HG03571 (cell line): ENCODE measurements at regions not wholly inside any gene's neighbourhood (a gene's known extent, or its start where the extent isn't known, plus 50 kb on each side); places are given as distances from the start of the nearest gene placed in this dataset.
"Not testable (repeated sequence)": the region's sequence is repeated elsewhere in the genome, so short reads cannot be mapped to it uniquely, and the experiment has no call there.

Experiments
- ATAC-seq: cut with Tn5 transposase; IDR thresholded peaks from one replicate; pipeline ENCODE4 v1.9.1; 2021; ENCODE audit not compliant: unreplicated experiment

DNA sequence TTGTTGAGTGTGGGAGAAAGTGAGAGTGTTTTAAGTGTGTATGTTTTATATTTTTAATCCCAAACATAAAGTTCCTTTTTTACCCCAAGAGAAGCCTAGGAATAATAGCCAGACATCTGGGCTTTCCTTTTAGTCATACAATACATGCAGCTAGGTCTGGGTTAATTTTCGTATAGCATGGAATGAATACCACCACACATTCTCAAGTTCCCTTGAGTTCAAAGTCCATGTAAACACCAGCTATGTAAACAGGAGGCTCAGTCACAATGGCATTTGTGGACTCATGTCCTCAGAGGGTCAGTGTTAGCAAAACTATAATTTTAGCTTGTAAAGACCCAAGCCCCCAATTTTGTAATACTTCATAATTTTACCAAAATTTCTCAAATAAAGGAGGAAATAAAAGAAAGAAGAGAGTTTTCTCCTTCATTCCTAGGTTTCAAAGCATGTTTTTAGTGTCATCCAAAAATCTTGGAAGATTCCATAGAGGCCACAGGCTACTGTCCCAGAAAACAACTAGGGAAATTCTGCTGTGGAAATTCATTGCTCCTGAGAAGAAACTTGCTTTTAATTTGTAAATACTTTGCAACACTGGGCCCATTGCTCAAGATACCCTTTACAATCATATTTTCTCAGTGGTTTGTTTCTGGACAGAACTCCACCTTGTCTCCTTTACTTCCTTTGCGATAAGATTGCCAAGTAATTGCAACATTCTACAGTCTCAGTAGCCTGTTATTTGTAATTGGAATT, 671.2 kb downstream of the COL12A1 start:
- no peak for ATAC-seq

DNA sequence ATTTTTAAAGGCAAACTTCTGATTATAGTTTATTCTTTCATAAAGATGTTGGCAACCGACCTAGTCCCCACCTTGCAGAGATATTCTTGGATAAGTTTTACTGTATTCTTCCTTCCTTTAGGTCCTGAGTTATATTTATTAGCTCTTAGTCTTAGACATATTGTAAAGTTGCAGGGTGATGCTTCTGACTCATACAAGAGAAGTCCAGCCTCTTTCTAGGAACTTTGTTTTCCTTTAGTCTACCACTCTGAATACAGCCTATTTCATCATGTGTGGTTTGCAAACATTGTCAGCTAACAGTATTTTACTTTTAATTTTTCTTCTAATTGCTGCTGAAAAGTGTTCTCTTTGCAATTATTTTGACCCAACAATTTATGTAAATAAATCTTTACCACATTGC, 686.7 kb downstream of the COL12A1 start:
- ATAC-seq = no peak

DNA sequence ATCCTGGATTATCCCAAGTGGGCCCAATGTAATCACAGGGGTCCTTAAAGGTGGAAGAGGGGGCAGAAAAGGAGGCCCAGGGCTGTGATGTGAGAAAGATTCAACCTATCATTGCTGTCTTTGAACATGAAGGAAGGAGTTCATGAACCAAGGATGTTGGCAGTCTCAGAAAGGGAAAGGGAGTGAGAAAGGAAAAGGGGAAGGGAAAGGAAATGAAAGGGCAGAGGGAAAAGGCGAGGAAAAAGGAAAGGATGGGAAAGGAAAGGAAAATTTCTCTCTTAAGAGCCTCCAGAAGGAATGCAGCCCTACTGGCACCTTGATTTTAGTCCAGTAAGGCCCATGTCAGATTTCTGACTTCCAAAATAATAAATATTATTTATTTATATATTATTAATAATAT, 687.8 kb downstream of the COL12A1 start:
- no peak for ATAC-seq

DNA sequence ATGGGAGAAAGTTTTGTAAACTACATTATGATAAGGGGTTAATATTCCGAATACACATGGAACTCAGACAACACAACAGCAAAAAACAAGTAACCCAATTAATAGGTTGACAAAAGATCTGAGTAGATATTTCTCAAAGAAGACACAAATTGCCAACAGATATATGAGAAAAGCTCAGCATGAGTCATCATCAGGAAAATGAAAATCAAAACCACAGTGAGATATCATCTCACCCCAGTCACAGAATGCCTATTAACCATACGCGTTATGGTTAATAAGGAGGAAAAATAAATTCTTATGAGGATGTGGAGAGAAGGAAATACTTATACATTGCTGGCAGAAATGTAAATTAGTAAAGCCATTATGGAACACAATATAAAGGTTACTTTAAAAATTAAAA, 695.0 kb downstream of the COL12A1 start:
- no peak for ATAC-seq

DNA sequence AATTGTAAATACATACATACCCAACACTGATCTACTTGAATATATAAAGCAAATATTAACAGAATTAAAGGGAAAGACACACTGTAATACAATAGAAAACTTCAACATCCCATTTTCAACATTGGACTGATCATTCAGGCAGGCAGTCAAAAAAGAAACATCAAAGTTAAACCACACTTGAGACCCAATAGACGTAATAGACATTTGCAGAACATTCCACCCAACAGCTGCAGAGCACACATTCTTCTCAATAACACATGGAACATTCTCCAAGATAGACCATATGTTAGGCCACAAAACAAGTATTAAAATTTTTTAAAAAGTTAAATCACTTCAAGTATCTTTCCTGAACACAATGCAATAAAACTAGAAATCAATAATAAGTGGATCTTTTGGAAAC, 698.2 kb downstream of the COL12A1 start:
- no peak for ATAC-seq

DNA sequence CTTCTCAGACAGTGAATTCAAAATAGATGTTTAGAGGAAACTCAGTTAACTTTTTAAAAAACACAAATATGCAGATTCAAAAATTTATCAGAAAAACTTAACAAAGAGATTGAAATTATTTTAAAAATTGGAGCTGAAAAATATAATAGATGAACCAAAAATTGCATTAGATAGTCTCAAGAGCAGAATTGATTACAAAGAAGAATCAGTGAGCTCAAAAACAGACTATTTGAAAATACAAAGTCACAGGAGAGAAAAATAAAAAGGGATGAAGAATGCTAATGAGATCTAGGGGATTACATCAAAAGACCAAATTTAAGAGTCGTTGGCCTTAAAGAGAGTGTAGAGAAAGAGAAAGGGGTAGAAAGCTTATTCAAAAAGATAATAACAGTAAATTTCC, 700.5 kb downstream of the COL12A1 start:
- no peak for ATAC-seq

DNA sequence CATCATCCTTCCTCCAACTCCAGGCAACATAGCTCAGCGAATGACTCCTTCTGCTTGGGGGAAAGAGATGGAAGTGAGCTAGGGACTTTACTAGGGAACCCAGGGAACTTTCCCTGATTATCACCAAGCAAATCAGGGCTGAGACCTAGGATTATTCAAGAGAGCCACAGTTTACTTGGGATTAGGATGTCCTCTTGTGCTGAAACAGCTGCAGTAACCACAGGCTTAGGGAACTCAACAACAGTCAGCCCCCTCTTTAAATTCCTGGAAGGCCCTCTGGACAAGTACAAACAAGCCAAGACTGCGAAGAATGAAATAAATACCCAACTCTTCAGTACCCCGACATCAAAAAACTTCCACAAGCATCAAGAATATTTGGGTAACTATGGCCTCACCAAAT, 700.9 kb downstream of the COL12A1 start:
- ATAC-seq = no peak

DNA sequence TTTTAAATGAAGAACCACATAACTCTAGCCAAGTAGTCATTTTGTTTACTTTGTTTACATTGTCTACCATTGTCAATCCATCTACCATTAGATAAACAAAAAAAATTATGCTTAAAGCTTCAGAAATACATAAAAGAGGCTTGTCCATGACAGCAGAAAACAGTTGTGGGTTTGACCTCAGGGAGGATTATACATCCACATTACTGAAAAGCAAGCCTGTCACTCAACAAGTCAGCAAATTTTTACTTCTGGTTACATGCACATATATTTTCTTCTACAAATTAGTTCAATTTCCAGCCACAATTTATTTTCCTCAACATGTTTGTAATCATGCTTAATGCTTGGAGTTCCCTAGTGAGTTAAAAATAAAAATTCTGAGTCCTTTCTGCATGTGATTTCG, 713.3 kb downstream of the COL12A1 start:
- ATAC-seq = no peak

DNA sequence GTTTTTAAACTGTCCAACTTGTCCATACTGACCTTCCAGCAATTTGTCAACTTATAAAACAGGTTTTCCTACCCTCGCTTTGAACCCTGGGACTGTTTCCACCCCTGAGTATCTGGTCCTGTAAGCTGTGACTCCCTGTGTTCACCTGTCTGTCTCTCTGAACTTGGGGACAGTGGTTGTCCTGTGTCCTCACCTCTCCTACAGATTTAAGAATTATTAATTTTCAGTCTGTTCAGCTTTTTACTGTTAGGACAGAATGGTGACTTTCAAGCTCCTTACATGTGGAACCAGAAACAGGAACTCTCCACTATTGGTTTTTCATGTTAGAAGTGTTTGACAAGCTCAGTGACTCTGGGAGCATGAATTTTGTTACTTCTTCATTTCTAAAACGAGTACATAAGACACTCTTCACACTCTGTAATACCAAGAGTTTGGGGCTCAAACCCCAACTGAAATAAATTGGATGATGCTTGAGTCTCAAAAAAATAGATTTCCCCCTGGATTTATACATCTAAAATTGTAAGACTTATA, 713.9 kb downstream of the COL12A1 start:
- ATAC-seq = no peak

DNA sequence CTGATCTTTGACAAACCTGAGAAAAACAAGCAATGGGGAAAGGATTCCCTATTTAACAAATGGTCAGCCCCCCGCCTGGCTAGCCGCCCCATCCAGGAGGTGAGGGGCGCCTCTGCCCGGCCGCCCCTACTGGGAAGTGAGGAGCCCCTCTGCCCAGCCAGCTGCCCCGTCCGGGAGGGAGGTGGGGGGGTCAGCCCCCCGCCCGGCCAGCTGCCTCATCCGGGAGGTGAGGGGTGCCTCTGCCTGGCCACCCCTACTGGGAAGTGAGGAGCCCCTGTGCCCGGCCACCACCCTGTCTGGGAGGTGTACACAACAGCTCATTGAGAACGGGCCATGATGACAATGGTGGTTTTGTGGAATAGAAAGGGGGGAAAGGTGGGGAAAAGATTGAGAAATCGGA, 717.1 kb downstream of the COL12A1 start:
- not testable (repeated sequence) for ATAC-seq

DNA sequence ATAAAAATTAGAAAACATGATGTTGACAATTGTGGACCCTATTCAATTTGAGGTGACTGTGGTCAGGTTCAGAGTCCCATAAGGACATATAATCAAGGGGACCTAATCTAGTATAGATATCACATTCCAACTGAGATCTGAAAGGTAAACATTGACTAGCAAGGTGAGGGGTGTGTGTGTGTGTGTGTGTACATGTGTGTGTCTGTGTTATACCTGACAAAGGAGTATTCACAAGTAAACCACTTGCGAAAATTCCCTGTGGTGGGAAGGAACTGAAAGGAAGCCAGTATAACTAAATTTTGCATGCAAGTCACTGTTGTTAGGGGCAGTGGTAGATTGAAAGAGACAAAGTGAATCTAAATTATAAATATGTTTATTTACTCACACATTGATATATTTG, 723.7 kb downstream of the COL12A1 start:
- no peak for ATAC-seq

DNA sequence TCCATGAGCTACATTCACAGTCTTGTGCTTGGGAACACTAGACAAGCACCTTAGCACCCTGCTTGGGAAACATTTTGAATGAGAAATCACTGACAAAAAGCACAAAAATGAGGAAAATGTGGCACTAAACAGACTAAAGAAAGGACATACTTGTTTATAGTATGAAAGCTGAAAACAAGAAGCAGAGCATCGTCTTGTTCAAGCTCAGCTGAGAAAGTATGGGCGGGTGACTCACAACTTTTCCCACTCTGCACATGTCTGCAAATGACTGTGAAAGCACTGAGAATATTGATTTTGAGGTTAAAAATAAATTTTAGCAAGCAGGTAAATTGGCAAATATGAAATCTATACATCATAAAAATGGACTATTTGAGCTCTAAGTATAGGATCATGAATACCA, 725.3 kb downstream of the COL12A1 start:
- no peak for ATAC-seq

DNA sequence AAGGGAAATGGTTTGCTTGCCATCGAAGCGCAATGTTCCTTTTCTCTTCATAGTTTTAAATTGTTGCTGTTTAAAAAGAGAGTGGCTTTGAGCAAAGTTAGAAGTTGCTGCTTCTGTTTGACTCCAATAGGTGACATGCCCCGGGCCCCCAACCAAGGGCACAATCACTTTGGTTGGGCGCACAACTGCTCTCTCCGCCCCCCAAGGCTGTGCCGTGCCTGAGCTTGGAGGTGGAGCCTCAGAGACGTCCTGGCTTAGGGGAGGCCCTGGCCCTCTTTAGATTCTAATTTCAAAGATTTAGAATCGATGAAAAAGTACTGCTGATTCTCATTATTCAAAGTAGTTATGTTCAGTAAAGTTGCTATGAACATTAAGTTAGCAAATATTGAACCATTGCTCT, 725.9 kb downstream of the COL12A1 start:
- no peak for ATAC-seq

DNA sequence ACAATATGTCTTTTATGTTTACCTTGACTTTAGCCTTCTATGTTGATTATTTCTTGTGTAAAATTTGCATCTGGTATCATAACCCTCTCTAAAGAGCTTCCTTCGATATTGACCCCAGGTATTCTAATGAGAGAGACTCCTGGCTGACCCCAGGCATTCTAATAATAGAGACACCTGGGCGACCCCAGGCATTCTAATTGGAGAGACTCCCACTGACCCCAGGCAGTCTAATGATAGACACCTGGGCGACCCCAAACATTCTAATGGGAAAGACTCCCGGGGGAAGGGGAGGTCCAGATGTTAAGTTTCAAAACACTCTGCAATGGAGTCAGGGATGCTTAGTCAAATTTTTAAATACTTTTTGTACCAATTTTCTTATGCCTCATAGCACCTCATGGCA, 726.4 kb downstream of the COL12A1 start:
- no peak for ATAC-seq

DNA sequence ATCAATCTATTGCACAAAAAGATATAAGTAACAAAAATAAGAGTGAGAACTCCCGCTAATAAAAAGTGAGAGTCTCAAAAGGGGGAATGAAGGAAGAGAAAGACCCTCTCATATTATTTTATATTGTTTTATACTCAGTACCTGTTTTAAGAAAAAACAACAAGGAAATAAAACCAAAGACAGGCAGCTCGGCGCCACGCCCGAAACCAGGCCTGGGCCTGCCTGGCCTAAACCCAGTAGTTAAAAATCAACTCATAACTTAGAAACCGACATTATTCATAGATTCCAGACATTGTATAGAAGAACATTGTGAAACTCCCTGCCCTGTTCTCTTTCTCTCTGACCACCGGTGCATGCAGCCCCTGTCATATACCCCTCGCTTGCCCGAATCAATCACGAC, 731.8 kb downstream of the COL12A1 start:
- not testable (repeated sequence) for ATAC-seq

DNA sequence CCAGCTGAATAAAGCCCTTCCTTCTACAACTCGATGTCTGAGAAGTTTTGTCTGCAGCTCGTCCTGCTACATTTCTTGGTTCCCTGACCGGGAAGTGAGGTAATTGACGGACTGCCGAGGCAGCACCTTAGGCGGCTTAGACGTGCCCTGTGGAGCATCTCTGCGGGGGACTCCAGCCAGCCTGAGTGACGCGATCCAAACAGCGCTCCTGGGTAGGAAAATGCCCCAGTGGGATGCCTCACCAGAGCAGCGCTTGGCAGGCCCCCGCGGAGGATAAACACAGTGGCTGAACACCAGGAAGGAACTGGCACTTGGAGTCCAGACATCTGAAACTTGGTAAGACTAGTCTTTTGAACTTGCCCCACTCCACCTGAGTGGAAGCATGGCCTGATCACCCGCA, 737.3 kb downstream of the COL12A1 start:
- ATAC-seq = not testable (repeated sequence)

DNA sequence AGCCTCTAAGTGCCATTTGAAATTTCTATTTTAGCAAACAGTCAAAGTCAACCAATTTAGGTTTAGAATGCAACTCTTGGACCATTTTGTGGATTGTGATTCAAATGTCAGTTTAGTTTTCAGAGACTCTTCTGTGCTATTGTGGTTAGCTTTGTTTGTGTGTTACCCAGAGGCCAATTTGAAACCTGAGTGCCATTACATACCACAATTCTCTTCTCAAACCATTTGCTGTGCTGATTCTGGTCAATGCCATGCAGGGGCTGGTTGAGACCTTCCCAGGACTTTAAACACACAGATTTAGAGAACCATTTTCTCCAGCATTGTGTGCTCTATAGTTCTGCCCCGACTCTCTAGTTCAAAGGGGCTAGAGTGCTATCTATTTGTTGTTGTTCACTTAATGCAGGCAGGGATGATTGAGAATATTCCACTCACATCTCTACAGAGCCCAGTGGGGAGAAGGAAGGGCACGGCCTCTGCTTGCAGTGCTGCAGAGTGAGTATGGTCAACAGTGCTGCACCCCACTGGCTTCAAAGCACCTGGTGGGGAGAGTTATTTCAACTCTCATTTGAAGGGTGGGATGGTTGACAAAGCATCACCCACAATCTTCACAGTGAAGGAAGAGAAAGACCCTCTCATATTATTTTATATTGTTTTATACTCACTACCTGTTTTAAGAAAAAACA, 738.2 kb downstream of the COL12A1 start:
- ATAC-seq = no peak

DNA sequence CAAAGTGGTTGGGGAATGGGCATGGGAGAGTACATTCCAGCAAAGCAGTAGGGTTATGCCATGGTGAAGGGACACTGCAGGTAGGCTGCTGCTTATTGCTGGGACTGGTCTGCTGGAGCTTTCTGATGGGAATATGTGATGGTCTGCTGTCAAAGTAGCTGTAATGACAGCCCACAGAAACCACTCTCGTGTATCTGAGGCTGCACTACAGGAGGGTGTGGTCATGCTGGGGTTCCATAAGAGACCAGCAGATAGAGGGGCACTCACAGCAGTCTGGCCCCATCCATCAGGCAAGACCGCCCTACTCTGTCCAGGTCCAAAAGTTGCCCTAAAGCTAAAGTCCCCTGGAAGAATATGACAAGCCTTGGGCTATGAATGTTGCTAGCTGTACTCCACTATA, 739.3 kb downstream of the COL12A1 start:
- no peak for ATAC-seq

DNA sequence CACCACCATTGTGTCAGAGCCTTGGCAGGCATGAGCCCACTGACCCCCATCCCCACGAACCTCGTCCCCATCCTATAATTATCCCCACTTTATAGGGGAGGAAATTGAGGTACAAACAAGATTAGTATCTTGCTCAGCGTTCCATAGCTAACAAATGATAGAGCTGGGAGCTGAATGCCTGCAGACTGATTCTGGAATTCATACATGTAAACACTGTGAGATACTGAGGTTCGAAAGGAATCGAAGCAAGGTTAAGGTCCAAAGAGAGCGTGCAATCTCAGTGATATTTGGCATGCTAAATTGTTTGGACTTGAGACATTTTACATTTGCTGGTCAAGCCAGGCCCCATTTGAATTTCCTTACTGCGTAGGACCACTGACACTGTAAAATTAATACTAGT, 746.6 kb downstream of the COL12A1 start:
- no peak for ATAC-seq

DNA sequence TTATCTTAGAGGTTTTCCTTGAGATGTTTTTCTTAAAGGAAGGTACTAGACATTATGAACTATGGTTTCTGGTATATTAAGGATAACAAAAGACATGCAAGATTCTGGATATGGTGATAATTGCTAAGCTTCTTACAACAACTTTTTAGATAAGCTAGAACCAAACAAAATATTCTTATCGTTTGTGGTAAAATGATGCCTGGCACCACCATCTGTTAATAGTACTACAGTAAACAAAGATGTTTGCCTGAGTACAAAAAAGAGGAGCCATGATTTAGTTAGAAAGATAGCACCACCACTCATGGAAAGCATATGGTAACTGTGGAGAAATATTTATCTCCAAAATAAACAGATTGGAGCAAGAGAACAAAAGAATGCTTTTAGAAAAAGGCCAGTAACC, 747.3 kb downstream of the COL12A1 start:
- no peak for ATAC-seq

DNA sequence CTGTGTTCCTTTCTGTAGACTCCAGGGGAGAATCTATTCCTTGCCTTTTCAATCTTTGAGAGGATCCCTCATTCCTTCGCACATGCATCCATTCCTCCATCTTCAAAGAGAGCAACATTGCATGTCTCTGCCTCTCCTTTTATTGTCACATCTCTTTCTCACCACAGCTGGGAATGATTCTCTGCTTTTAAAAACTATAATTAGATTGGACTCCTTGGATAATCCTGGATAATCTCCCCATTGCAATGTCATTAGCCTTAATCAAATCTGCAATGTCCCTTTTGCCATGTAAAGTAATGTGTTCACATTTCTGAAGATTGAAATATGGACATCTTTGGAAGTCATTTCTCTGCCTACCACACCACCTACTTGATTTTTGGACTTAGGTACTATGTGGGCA, 750.1 kb downstream of the COL12A1 start:
- ATAC-seq = no peak

DNA sequence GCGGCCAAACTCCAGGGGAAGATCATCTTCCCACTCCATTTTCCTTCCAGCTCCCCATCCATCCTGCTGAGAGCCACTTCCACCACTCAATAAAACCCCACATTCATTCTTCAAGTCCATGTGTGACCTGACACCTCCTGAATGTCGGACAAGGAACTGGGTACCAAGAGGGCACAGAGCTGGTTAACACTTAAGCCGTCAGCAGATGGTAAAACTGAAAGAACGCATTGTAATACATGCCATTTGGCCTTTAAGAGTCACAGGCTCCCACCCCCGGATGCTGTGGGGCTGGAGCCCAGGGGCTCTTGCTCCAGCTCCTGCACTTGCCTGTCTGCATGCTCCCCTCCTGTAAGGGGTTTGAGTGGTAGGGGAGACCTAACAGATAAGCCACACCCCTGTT, 753.9 kb downstream of the COL12A1 start:
- no peak for ATAC-seq

DNA sequence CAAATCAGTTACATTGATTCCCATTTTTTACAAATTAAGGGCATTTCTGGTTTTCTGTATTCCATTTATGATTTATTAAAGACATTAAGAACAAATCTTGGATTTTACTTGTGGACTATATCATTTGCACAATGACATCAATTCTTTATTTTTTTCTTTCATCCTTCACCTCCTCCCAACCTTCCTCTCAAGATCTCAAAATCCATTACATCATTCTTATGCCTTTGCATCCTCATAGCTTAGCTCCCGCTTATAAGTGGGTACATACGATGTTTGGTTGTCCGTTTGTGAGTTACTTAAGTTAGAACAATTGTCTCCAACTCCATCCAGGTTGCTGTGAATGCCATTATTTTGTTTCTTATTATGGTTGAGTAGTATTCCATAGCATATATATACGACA, 752.8 kb downstream of the CD109 start:
- ATAC-seq = no peak
